Activated B cell treated with CpG ODN at 0.5 μM for 24 hours (primary cell): ENCODE measurements at regions not wholly inside any gene's neighbourhood (a gene's known extent, or its start where the extent isn't known, plus 50 kb on each side); places are given as distances from the start of the nearest gene placed in this dataset.

Source experiments
- ATAC-seq: fragments of 200-7000 bp; cut with Tn5 transposase; one replicate; pipeline ENCODE4 v1.10.0; 2021; ENCODE audit warnings: low read depth, mild to moderate bottlenecking, moderate library complexity
- CTCF ChIA-PET: fragments of 350-600 bp; sonication (Branson Sonifier 250); formaldehyde crosslinking; loops from one replicate; lab custom pipeline; 2021; ENCODE audit warnings: antibody characterized with exemption; lab: Charles Lee
- POLR2A ChIA-PET: fragments of 350-600 bp; sonication (Branson Sonifier 250); formaldehyde crosslinking; loops from one replicate; lab custom pipeline; 2021; ENCODE audit warnings: antibody characterized with exemption; lab: Charles Lee
- DNase-seq: peaks from one replicate; pipeline ENCODE4 v3.0.0; 2022
- H3K27ac Mint-ChIP-seq: one replicate; pipeline ENCODE4 v1.8.0; 2020; ENCODE audit warnings: mixed read lengths
- H3K27me3 Mint-ChIP-seq: one replicate; pipeline ENCODE4 v1.8.0; 2021; ENCODE audit warnings: mixed read lengths
- H3K36me3 Mint-ChIP-seq: one replicate; pipeline ENCODE4 v1.8.0; 2021; ENCODE audit warnings: low read depth, mixed read lengths
- H3K4me1 Mint-ChIP-seq: one replicate; pipeline ENCODE4 v1.8.0; 2021; ENCODE audit warnings: mixed read lengths
- H3K4me3 Mint-ChIP-seq: one replicate; pipeline ENCODE4 v1.8.0; 2020; ENCODE audit warnings: mild to moderate bottlenecking, mixed read lengths
- H3K9me3 Mint-ChIP-seq: one replicate; pipeline ENCODE4 v1.8.0; 2020; ENCODE audit warnings: mixed read lengths
- intact Hi-C: fragments of 100-400 bp; cut with micrococcal nuclease; formaldehyde crosslinking; loops from one replicate; pipeline ENCODE4 v1.15.1; 2024
- TF ChIP-seq, protein P1 (sequence below): fragments of 200-600 bp; IDR thresholded peaks from one replicate; pipeline ENCODE4 v1.8.0; 2022; ENCODE audit warnings: antibody characterized with exemption, mild to moderate bottlenecking

DNA sequence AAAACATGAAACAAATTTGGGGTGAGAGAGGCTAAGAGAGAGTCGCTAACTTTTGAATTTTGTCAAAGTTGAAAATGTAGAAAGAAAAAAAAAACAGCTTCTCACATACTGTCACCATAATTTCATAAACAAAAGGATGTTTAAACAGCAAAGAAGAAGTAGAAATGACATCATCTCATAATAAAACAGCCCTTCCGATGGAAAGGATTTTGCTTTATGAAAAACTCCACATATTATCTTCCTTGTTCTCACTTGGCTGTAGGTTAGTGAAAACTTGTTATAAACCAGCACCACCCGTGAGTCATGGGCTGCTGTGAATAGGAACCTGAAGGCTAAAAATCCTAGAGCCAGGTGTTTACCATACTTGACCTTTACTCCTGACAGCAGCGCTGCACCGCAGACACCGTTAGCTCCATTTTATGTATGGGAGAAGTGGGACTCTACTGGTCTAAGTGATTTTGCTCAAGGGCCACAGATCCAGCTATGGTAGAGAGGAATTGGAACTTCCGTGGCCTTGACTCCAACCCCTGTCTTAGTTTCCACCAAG is 63.0 kb upstream of the VRK1 start:
- H3K4me3 Mint-ChIP-seq: no peak overlapping the region
- ATAC-seq: no peak
- TF ChIP-seq, protein P1, sequence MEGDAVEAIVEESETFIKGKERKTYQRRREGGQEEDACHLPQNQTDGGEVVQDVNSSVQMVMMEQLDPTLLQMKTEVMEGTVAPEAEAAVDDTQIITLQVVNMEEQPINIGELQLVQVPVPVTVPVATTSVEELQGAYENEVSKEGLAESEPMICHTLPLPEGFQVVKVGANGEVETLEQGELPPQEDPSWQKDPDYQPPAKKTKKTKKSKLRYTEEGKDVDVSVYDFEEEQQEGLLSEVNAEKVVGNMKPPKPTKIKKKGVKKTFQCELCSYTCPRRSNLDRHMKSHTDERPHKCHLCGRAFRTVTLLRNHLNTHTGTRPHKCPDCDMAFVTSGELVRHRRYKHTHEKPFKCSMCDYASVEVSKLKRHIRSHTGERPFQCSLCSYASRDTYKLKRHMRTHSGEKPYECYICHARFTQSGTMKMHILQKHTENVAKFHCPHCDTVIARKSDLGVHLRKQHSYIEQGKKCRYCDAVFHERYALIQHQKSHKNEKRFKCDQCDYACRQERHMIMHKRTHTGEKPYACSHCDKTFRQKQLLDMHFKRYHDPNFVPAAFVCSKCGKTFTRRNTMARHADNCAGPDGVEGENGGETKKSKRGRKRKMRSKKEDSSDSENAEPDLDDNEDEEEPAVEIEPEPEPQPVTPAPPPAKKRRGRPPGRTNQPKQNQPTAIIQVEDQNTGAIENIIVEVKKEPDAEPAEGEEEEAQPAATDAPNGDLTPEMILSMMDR: no peak
- POLR2A ChIA-PET: no interaction called here
- CTCF ChIA-PET: no interaction called here
- intact Hi-C loops: no loop called here
- H3K27ac Mint-ChIP-seq: no peak overlapping the region
- peaks cover 3% of the 10 kb centered on the region for H3K4me1 Mint-ChIP-seq
- no peaks in the 10 kb centered on the region for H3K9me3 Mint-ChIP-seq
- no peaks in the 10 kb centered on the region for H3K36me3 Mint-ChIP-seq
- DNase-seq: no peak
- peaks cover 38% of the 10 kb centered on the region for H3K27me3 Mint-ChIP-seq

DNA sequence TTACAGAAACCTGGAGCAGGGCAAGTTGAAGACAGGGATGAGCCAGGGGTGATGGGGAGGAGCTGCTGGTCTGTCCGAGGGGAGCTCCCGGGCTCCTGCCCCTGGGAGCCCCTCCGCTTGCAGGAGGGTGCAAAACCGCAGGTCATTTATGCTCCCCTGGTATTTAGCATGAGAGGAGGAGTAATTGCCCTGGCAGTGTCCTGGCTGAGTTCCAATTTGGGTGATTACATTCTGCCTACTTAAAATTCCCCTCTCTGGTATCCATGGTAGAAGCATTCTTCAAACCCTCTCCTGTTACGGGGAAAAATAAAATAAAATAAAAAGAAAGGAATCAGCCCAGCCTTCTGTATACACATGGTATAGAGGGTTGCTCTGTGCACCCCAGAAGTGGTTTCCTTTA is 61.7 kb upstream of the VRK1 start:
- intact Hi-C loops: no loop called here
- no peak for DNase-seq
- POLR2A ChIA-PET: no interaction called here
- Mint-ChIP-seq H3K4me3 (no peak overlapping the region), H3K36me3 (no peaks in the 10 kb centered on the region), H3K27ac (no peak overlapping the region), H3K9me3 (no peaks in the 10 kb centered on the region), H3K27me3 (peaks cover 48% of the 10 kb centered on the region), H3K4me1 (peaks cover 3% of the 10 kb centered on the region)
- TF ChIP-seq, protein P1: no peak
- CTCF ChIA-PET: no interaction called here
- ATAC-seq: no peak

DNA sequence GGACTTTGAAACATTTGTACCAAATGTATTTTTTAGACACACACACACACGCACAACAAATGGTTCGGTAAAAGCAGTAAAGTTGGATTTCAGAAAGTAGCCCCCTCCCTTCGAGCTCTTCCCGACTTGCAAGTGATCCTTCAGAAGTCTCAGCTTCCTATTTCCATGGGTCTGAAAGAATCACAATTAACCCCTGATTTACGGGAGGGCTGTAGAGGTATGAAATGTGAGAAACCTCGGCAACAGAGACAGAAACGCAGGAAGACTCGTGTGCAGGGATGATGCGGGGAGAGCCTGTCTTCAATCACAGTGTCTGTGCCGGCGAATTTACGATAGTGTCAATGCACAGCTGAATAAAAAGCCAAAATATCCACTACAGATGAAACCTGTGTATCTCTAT is 60.7 kb upstream of the VRK1 start:
- no peaks in the 10 kb centered on the region for H3K36me3 Mint-ChIP-seq
- no peak for ATAC-seq
- H3K9me3 Mint-ChIP-seq: no peaks in the 10 kb centered on the region
- DNase-seq: no peak
- no peak overlapping the region for H3K4me3 Mint-ChIP-seq
- H3K27ac Mint-ChIP-seq: no peak overlapping the region
- TF ChIP-seq, protein P1: no peak
- ChIA-PET CTCF (no interaction called here), POLR2A (no interaction called here)
- H3K27me3 Mint-ChIP-seq: peaks cover 51% of the 10 kb centered on the region
- H3K4me1 Mint-ChIP-seq: peaks cover 7% of the 10 kb centered on the region
- intact Hi-C loops: no loop called here

DNA sequence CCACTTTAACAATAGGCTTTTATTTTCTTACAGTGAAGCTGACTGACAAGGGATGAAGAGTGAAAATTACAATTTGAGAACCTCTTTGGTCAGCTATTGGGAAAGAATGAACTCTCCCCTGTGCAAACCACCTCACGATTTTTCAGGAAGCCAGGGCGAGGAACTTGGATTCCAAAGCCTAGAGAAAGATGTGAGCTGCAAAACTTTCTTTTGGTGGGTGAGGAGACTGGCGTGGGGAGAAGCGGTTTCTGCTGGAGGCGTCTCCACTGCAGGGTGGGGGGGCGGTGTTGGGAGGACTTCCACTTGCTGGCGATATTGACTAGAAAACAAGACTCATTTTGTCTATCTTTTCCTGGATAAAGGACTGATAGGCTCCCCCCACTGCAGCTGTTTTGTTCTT is 59.3 kb upstream of the VRK1 start:
- Mint-ChIP-seq H3K27ac (no peak overlapping the region), H3K4me3 (no peak overlapping the region), H3K4me1 (peaks cover 11% of the 10 kb centered on the region), H3K9me3 (no peaks in the 10 kb centered on the region), H3K36me3 (no peaks in the 10 kb centered on the region), H3K27me3 (peaks cover 60% of the 10 kb centered on the region)
- intact Hi-C loops: no loop called here
- DNase-seq (no peak), ATAC-seq (no peak)
- TF ChIP-seq, protein P1: no peak
- CTCF ChIA-PET: no interaction called here
- POLR2A ChIA-PET: no interaction called here

DNA sequence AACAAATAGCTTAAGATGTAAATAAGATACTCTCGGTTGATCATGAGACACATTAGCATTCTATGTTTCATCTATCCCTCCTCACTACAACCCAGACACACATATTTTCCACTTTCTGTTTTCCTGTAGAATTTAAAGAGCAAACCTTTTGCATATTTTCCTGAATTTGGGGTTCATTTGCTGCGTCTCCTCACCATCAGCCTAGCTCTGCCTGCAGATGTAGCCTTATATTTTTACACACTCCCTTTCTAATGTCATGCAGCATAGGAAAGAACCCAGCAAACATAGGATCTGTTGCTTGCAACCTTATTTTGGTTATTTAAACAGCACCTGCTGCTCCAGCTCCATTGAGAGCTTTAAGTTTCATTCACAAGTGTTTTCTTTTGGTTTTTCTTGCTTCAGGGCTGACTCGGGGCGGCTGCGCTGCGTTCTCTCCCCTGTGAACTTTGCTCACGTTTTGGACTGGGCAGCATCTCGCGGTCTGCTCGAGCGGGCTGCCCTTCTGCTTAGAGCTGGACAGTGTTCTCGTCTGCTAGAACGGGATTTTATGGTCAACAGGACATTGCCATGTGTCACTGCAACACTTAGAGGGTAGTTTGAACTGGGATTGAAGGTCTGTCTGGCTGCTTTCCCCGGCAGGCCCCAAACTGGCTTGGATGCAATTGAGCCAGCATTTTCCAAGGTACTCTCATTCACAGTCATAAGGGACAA is 57.8 kb upstream of the VRK1 start:
- Mint-ChIP-seq H3K9me3 (no peaks in the 10 kb centered on the region), H3K4me3 (no peak overlapping the region), H3K27ac (no peak overlapping the region), H3K27me3 (peaks cover 62% of the 10 kb centered on the region), H3K4me1 (peaks cover 11% of the 10 kb centered on the region), H3K36me3 (no peaks in the 10 kb centered on the region)
- intact Hi-C loops: no loop called here
- POLR2A ChIA-PET: no interaction called here
- CTCF ChIA-PET: interaction anchor here (1.1 to 1.6 kb wide), 2 partner anchors 155 to 441 kb away, joined by 4 read pairs; no protein-coding TSS in a partner anchor
- ATAC-seq: no peak
- DNase-seq: no peak
- TF ChIP-seq, protein P1: no peak
